Osteoblast (primary cell): ENCODE measurements at regions not wholly inside any gene's neighbourhood (a gene's known extent, or its start where the extent isn't known, plus 50 kb on each side); places are given as distances from the start of the nearest gene placed in this dataset.
"Not testable (repeated sequence)": the region's sequence is repeated elsewhere in the genome, so short reads cannot be mapped to it uniquely, and the experiment has no call there.

Experiments used
- DNase-seq: peaks from one replicate; pipeline ENCODE4 v3.0.0; 2011; ENCODE audit warnings: low spot score, mixed read lengths; ENCODE audit not compliant: insufficient read length; ENCODE audit errors: missing footprints
- H2AFZ ChIP-seq: 2 replicates; pipeline ENCODE4 v1.6.0; 2011; ENCODE audit warnings: mild to moderate bottlenecking, low read length
- H3K27ac ChIP-seq: 2 replicates; pipeline ENCODE4 v1.5.1; 2011; ENCODE audit warnings: mild to moderate bottlenecking, low read depth, low read length, moderate library complexity
- H3K27me3 ChIP-seq: 2 replicates; pipeline ENCODE4 v1.6.0; 2012; ENCODE audit warnings: mild to moderate bottlenecking, control low read depth, inconsistent platforms, low read length, moderate library complexity; ENCODE audit not compliant: insufficient read depth
- H3K36me3 ChIP-seq: 2 replicates; pipeline ENCODE4 v1.5.1; 2011; ENCODE audit warnings: mild to moderate bottlenecking, low read length, control low read depth, moderate library complexity; ENCODE audit not compliant: insufficient read depth
- H3K4me1 ChIP-seq: 2 replicates; pipeline ENCODE4 v1.5.1; 2011; ENCODE audit warnings: mild to moderate bottlenecking, low read length, control low read depth, moderate library complexity; ENCODE audit not compliant: insufficient read depth
- H3K4me2 ChIP-seq: 2 replicates; pipeline ENCODE4 v1.6.0; 2011; ENCODE audit warnings: mild to moderate bottlenecking, low read length; ENCODE audit not compliant: insufficient read depth
- H3K4me3 ChIP-seq: fragments of 200-600 bp; sonication (generic); 3 replicates; pipeline ENCODE4 v1.5.1; 2012; ENCODE audit warnings: mild to moderate bottlenecking, low read length, inconsistent platforms; ENCODE audit not compliant: insufficient read depth
- H3K79me2 ChIP-seq: 2 replicates; pipeline ENCODE4 v1.6.0; 2012; ENCODE audit warnings: mild to moderate bottlenecking, low read length, control low read depth, inconsistent platforms; ENCODE audit not compliant: insufficient read depth
- H3K9me3 ChIP-seq: 2 replicates; pipeline ENCODE4 v1.5.1; 2011; ENCODE audit warnings: low read depth, low read length, control low read depth
- H4K20me1 ChIP-seq: 2 replicates; pipeline ENCODE4 v1.6.0; 2012; ENCODE audit warnings: mild to moderate bottlenecking, low read length, control low read depth; ENCODE audit not compliant: insufficient read depth
- CTCF ChIP-seq: IDR thresholded peaks from 2 replicates; pipeline ENCODE4 v1.5.1; 2011; ENCODE audit warnings: mild to moderate bottlenecking, low read depth, low read length, moderate library complexity; ENCODE audit errors: extremely low read depth

GRCh38 chr14:106268013-106268727 lies 741.8 kb downstream of the TMEM121 start:
- Histone ChIP-seq H3K79me2 (no peaks in the 10 kb centered on the region), H3K36me3 (no peaks in the 10 kb centered on the region), H3K9me3 (no peaks in the 10 kb centered on the region), H3K27ac (no peak overlapping the region), H3K4me1 (no peaks in the 10 kb centered on the region), H3K27me3 (no peaks in the 10 kb centered on the region), H3K4me2 (no peak overlapping the region), H4K20me1 (no peaks in the 10 kb centered on the region), H3K4me3 (no peak overlapping the region), H2AFZ (no peak overlapping the region)
- TF ChIP-seq CTCF = no peak
- DNase-seq = no peak

- TF ChIP-seq CTCF = no peak
- H3K9me3 ChIP-seq = no peaks in the 10 kb centered on the region
- no peak overlapping the region for H3K4me3 ChIP-seq
- no peaks in the 10 kb centered on the region for H3K36me3 ChIP-seq
- DNase-seq = no peak
- H2AFZ ChIP-seq = no peak overlapping the region
- no peaks in the 10 kb centered on the region for H3K79me2 ChIP-seq
- H3K4me1 ChIP-seq = no peaks in the 10 kb centered on the region
- H3K27me3 ChIP-seq = no peaks in the 10 kb centered on the region
- no peak overlapping the region for H3K27ac ChIP-seq
- no peak overlapping the region for H3K4me2 ChIP-seq
- no peaks in the 10 kb centered on the region for H4K20me1 ChIP-seq
Measured at GRCh38 chr14:106269029-106269428, 742.6 kb downstream of the TMEM121 start.

- Histone ChIP-seq H3K27me3 (no peaks in the 10 kb centered on the region), H3K36me3 (no peaks in the 10 kb centered on the region), H3K79me2 (no peaks in the 10 kb centered on the region), H4K20me1 (no peaks in the 10 kb centered on the region), H3K9me3 (no peaks in the 10 kb centered on the region), H3K4me1 (no peaks in the 10 kb centered on the region), H3K4me2 (no peak overlapping the region), H3K4me3 (no peak overlapping the region), H3K27ac (no peak overlapping the region), H2AFZ (no peak overlapping the region)
- DNase-seq = no peak
- no peak for TF ChIP-seq CTCF
Measured at GRCh38 chr14:106269451-106270204, 743.2 kb downstream of the TMEM121 start.

GRCh38 chr14:106270476-106271121 lies 744.2 kb downstream of the TMEM121 start:
- H3K9me3 ChIP-seq, H3K4me3 ChIP-seq, H3K36me3 ChIP-seq, H2AFZ ChIP-seq, H3K27me3 ChIP-seq, H3K4me1 ChIP-seq, DNase-seq, H3K79me2 ChIP-seq, H4K20me1 ChIP-seq, H3K27ac ChIP-seq, H3K4me2 ChIP-seq: not testable (repeated sequence)
